ENCODE measurements at regions not wholly inside any gene's neighbourhood (a gene's known extent, or its start where the extent isn't known, plus 50 kb on each side); places are given as distances from the start of the nearest gene placed in this dataset.

DNA sequence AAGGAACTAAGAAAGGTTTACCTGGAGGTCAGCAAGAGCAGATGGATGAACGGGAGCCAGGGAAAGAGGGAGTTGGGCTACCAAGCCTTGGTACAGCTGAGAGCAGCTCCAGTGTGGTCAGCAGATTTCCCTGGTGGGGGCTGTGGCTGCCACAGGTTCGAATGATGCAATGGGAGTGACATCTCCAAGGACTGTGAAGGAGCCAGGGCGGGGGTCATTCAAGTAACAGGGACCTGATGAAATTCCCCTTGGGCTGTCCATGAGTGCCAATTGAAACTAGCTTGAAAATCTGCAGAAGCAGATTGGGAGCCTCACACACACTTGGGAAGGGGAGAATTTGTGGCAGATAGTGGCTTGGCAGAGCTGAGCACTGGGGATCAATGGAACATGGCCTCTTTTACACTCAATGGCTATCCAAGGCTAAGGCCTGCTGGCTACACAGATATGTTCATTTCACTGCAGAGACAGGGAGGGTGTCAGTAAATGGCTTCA is 247.0 kb upstream of the ECI2 start (continued):
- TF ChIP-seq, protein P1, sequence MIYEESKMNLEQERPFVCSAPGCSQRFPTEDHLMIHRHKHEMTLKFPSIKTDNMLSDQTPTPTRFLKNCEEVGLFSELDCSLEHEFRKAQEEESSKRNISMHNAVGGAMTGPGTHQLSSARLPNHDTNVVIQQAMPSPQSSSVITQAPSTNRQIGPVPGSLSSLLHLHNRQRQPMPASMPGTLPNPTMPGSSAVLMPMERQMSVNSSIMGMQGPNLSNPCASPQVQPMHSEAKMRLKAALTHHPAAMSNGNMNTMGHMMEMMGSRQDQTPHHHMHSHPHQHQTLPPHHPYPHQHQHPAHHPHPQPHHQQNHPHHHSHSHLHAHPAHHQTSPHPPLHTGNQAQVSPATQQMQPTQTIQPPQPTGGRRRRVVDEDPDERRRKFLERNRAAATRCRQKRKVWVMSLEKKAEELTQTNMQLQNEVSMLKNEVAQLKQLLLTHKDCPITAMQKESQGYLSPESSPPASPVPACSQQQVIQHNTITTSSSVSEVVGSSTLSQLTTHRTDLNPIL (CRISPR knock-in tag; IDR thresholded peaks at IDR 0.05): no peak
- TF ChIP-seq, protein P2, sequence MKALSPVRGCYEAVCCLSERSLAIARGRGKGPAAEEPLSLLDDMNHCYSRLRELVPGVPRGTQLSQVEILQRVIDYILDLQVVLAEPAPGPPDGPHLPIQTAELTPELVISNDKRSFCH (CRISPR knock-in tag; IDR thresholded peaks at IDR 0.05): no peak
- TF ChIP-seq, protein P2 (tag; IDR thresholded peaks at IDR 0.05): no peak
- TF ChIP-seq ZNF384 (IDR thresholded peaks at IDR 0.05; ENCODE audit: low read depth, low read length) (no peak), CTBP1 (IDR thresholded peaks at IDR 0.05; ENCODE audit: borderline replicate concordance) (peak; percentile 52; the same call in 1 of the 2 replicates), MYC (IDR thresholded peaks at IDR 0.05; ENCODE audit: low read depth, low read length) (peak; percentile 77), MYC (CRISPR knock-in tag; IDR thresholded peaks at IDR 0.05; ENCODE audit: borderline replicate concordance, low read depth) (no peak), L3MBTL2 (IDR thresholded peaks at IDR 0.05) (peak; percentile 51; the same call in 1 of the 2 replicates), TBL1XR1 (IDR thresholded peaks at IDR 0.05; ENCODE audit: low read length in 2 of 2) (no peak), HDAC3 (IDR thresholded peaks at IDR 0.05; ENCODE audit: borderline replicate concordance, partially characterized antibody) (peak; percentile 21), CEBPB (tag; IDR thresholded peaks at IDR 0.05) (peak; percentile 57), ZNF12 (CRISPR knock-in tag; IDR thresholded peaks at IDR 0.05) (no peak), CHD1 (IDR thresholded peaks at IDR 0.05; ENCODE audit: low read length) (no peak), ZNF766 (CRISPR knock-in tag; conservative IDR thresholded peaks at IDR 0.05) (peak; percentile 87), BRF1 (IDR thresholded peaks at IDR 0.05; ENCODE audit: borderline replicate concordance, extremely low read depth, insufficient read length) (no peak), NBN (IDR thresholded peaks at IDR 0.05; ENCODE audit: low read depth) (no peak), STAT5B (CRISPR knock-in tag; IDR thresholded peaks at IDR 0.05) (no peak), NFXL1 (CRISPR knock-in tag; IDR thresholded peaks at IDR 0.05) (no peak)
- TF ChIP-seq, protein P3, sequence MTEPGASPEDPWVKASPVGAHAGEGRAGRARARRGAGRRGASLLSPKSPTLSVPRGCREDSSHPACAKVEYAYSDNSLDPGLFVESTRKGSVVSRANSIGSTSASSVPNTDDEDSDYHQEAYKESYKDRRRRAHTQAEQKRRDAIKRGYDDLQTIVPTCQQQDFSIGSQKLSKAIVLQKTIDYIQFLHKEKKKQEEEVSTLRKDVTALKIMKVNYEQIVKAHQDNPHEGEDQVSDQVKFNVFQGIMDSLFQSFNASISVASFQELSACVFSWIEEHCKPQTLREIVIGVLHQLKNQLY (CRISPR knock-in tag; conservative IDR thresholded peaks at IDR 0.05): no peak
- TF ChIP-seq, protein P4, sequence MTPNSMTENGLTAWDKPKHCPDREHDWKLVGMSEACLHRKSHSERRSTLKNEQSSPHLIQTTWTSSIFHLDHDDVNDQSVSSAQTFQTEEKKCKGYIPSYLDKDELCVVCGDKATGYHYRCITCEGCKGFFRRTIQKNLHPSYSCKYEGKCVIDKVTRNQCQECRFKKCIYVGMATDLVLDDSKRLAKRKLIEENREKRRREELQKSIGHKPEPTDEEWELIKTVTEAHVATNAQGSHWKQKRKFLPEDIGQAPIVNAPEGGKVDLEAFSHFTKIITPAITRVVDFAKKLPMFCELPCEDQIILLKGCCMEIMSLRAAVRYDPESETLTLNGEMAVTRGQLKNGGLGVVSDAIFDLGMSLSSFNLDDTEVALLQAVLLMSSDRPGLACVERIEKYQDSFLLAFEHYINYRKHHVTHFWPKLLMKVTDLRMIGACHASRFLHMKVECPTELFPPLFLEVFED (CRISPR knock-in tag; conservative IDR thresholded peaks at IDR 0.05): 0 out of 2 replicates have a peak, but pooled peaks have one; percentile 47
- TF ChIP-seq, protein P5, sequence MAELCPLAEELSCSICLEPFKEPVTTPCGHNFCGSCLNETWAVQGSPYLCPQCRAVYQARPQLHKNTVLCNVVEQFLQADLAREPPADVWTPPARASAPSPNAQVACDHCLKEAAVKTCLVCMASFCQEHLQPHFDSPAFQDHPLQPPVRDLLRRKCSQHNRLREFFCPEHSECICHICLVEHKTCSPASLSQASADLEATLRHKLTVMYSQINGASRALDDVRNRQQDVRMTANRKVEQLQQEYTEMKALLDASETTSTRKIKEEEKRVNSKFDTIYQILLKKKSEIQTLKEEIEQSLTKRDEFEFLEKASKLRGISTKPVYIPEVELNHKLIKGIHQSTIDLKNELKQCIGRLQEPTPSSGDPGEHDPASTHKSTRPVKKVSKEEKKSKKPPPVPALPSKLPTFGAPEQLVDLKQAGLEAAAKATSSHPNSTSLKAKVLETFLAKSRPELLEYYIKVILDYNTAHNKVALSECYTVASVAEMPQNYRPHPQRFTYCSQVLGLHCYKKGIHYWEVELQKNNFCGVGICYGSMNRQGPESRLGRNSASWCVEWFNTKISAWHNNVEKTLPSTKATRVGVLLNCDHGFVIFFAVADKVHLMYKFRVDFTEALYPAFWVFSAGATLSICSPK (IDR thresholded peaks at IDR 0.05; ENCODE audit: borderline replicate concordance): no peak
- TF ChIP-seq, protein P6, sequence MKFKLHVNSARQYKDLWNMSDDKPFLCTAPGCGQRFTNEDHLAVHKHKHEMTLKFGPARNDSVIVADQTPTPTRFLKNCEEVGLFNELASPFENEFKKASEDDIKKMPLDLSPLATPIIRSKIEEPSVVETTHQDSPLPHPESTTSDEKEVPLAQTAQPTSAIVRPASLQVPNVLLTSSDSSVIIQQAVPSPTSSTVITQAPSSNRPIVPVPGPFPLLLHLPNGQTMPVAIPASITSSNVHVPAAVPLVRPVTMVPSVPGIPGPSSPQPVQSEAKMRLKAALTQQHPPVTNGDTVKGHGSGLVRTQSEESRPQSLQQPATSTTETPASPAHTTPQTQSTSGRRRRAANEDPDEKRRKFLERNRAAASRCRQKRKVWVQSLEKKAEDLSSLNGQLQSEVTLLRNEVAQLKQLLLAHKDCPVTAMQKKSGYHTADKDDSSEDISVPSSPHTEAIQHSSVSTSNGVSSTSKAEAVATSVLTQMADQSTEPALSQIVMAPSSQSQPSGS (CRISPR knock-in tag; IDR thresholded peaks at IDR 0.05): no peak

Measured in K562 (cell line).